Suppressor macrophage treated with lipopolysaccharide for 1 hour (primary cell): ENCODE measurements at regions not wholly inside any gene's neighbourhood (a gene's known extent, or its start where the extent isn't known, plus 50 kb on each side); places are given as distances from the start of the nearest gene placed in this dataset.
"Not testable (repeated sequence)": the region's sequence is repeated elsewhere in the genome, so short reads cannot be mapped to it uniquely, and the experiment has no call there.

Source experiments
- DNase-seq, 3 donors: peaks; one replicate each; pipeline ENCODE4 v3.0.0-alpha.2; 2020 to 2022

GRCh38 chr5:50501491-50502228 lies 60.6 kb upstream of the EMB start:
- DNase-seq, result peak; percentile 64 to 91 (median 86)

GRCh38 chr5:50513028-50513457 lies 72.0 kb upstream of the EMB start:
- DNase-seq, result peak in 1 of 3 donors; percentile 27

- DNase-seq, result not testable (repeated sequence)
Observed at GRCh38 chr5:50521060-50521459, 80.0 kb upstream of the EMB start.

GRCh38 chr5:50527514-50528060 lies 86.5 kb upstream of the EMB start:
- DNase-seq, result peak in 1 of 3 donors; percentile 3

- no peak for DNase-seq
Observed at GRCh38 chr5:50535393-50535792, 94.3 kb upstream of the EMB start.

- peak in 2 of 3 donors; percentile 18 to 43 for DNase-seq
Observed at GRCh38 chr5:50537534-50537933, 96.4 kb upstream of the EMB start.

GRCh38 chr5:50547303-50547702 lies 106.2 kb upstream of the EMB start:
- peak in 2 of 3 donors; percentile 4 to 13 for DNase-seq

- no peak for DNase-seq
Observed at GRCh38 chr5:50550267-50550666, 109.2 kb upstream of the EMB start.

- no peak for DNase-seq
Observed at GRCh38 chr5:50550993-50551392, 109.9 kb upstream of the EMB start.

- DNase-seq, result no peak
Observed at GRCh38 chr5:50553560-50553984, 112.5 kb upstream of the EMB start.

GRCh38 chr5:50558640-50559039 lies 107.8 kb upstream of the PARP8 start:
- DNase-seq, result not testable (repeated sequence)

- peak in 2 of 3 donors; percentile 3 to 22 for DNase-seq
Observed at GRCh38 chr5:50559955-50560354, 106.5 kb upstream of the PARP8 start.

GRCh38 chr5:50562694-50563093 lies 103.7 kb upstream of the PARP8 start:
- no peak for DNase-seq

GRCh38 chr5:50564079-50564478 lies 102.4 kb upstream of the PARP8 start:
- DNase-seq, result no peak

GRCh38 chr5:50564558-50564957 lies 101.9 kb upstream of the PARP8 start:
- DNase-seq, result no peak

- DNase-seq, result no peak
Observed at GRCh38 chr5:50574121-50574520, 92.3 kb upstream of the PARP8 start.

- no peak for DNase-seq
Observed at GRCh38 chr5:50575740-50576139, 90.7 kb upstream of the PARP8 start.

GRCh38 chr5:50576265-50576664 lies 90.2 kb upstream of the PARP8 start:
- DNase-seq, result no peak

- DNase-seq, result peak in 2 of 3 donors; percentile 7 to 18
Observed at GRCh38 chr5:50576686-50577256, 89.7 kb upstream of the PARP8 start.

- no peak for DNase-seq
Observed at GRCh38 chr5:50580506-50580905, 85.9 kb upstream of the PARP8 start.

- DNase-seq, result not testable (repeated sequence)
Observed at GRCh38 chr5:50581845-50582244, 84.6 kb upstream of the PARP8 start.

GRCh38 chr5:50582699-50583098 lies 83.7 kb upstream of the PARP8 start:
- DNase-seq, result no peak

- DNase-seq, result no peak
Observed at GRCh38 chr5:50583621-50584020, 82.8 kb upstream of the PARP8 start.

GRCh38 chr5:50588471-50588870 lies 78.0 kb upstream of the PARP8 start:
- not testable (repeated sequence) for DNase-seq
